Activated T-cell treated with anti-CD3 and anti-CD28 coated beads, Interleukin-2, amount 50 U/mL, for 24 hours (primary cell): ENCODE measurements at regions not wholly inside any gene's neighbourhood (a gene's known extent, or its start where the extent isn't known, plus 50 kb on each side); places are given as distances from the start of the nearest gene placed in this dataset.
"Not testable (repeated sequence)": the region's sequence is repeated elsewhere in the genome, so short reads cannot be mapped to it uniquely, and the experiment has no call there.

Experiments
- DNase-seq: peaks from one replicate; pipeline ENCODE4 v3.0.0-alpha.2; 2020
- H3K27ac Mint-ChIP-seq: 2 replicates; pipeline ENCODE4 v1.8.0; 2020; ENCODE audit warnings: mild to moderate bottlenecking, mixed read lengths
- H3K27me3 Mint-ChIP-seq: 2 replicates; pipeline ENCODE4 v1.8.0; 2020; ENCODE audit warnings: mixed read lengths
- H3K36me3 Mint-ChIP-seq: 2 replicates; pipeline ENCODE4 v1.8.0; 2020; ENCODE audit warnings: low read depth, mixed read lengths
- H3K4me1 Mint-ChIP-seq: 2 replicates; pipeline ENCODE4 v1.8.0; 2020; ENCODE audit warnings: low read depth, mixed read lengths
- H3K4me3 Mint-ChIP-seq: 2 replicates; pipeline ENCODE4 v1.8.0; 2020; ENCODE audit warnings: mild to moderate bottlenecking, moderate library complexity, mixed read lengths
- H3K9me3 Mint-ChIP-seq: 2 replicates; pipeline ENCODE4 v1.8.0; 2020; ENCODE audit warnings: mixed read lengths

GRCh38 chr2:137886083-137886831, 78.0 kb upstream of the HNMT start:
- no peak for DNase-seq

GRCh38 chr2:137888845-137889244, 75.4 kb upstream of the HNMT start:
- Mint-ChIP-seq H3K9me3 (no peaks in the 10 kb centered on the region), H3K27me3 (no peaks in the 10 kb centered on the region), H3K27ac (no peak overlapping the region), H3K4me3 (no peak overlapping the region), H3K4me1 (no peaks in the 10 kb centered on the region), H3K36me3 (no peaks in the 10 kb centered on the region)
- no peak for DNase-seq

More at GRCh38 chr2:137886083-137886831, 78.0 kb upstream of the HNMT start:
- Mint-ChIP-seq H3K4me1 (no peaks in the 10 kb centered on the region), H3K4me3 (no peak overlapping the region), H3K27ac (no peak overlapping the region), H3K27me3 (peaks cover 3% of the 10 kb centered on the region), H3K9me3 (no peaks in the 10 kb centered on the region), H3K36me3 (no peaks in the 10 kb centered on the region)

GRCh38 chr2:137892739-137893138, 71.5 kb upstream of the HNMT start:
- H3K4me1 Mint-ChIP-seq, result no peaks in the 10 kb centered on the region
- no peaks in the 10 kb centered on the region for H3K9me3 Mint-ChIP-seq
- no peaks in the 10 kb centered on the region for H3K27me3 Mint-ChIP-seq
- H3K4me3 Mint-ChIP-seq, result no peak overlapping the region
- no peak overlapping the region for H3K27ac Mint-ChIP-seq
- no peaks in the 10 kb centered on the region for H3K36me3 Mint-ChIP-seq
- DNase-seq, result no peak

- H3K9me3 Mint-ChIP-seq, result no peaks in the 10 kb centered on the region
- H3K4me3 Mint-ChIP-seq, result no peak overlapping the region
- H3K4me1 Mint-ChIP-seq, result no peaks in the 10 kb centered on the region
- no peaks in the 10 kb centered on the region for H3K36me3 Mint-ChIP-seq
- H3K27ac Mint-ChIP-seq, result no peak overlapping the region
- DNase-seq, result no peak
- H3K27me3 Mint-ChIP-seq, result no peaks in the 10 kb centered on the region
These were observed 71.1 kb upstream of the HNMT start for GRCh38 chr2:137893145-137893544.

GRCh38 chr2:137896467-137896866, 67.8 kb upstream of the HNMT start:
- H3K27me3 Mint-ChIP-seq, result peaks cover 7% of the 10 kb centered on the region
- DNase-seq, result no peak
- no peak overlapping the region for H3K27ac Mint-ChIP-seq
- no peaks in the 10 kb centered on the region for H3K4me1 Mint-ChIP-seq
- H3K9me3 Mint-ChIP-seq, result no peaks in the 10 kb centered on the region
- H3K4me3 Mint-ChIP-seq, result no peak overlapping the region
- no peaks in the 10 kb centered on the region for H3K36me3 Mint-ChIP-seq

- Mint-ChIP-seq H3K4me1 (no peaks in the 10 kb centered on the region), H3K27me3 (peaks cover 7% of the 10 kb centered on the region)
These were observed 67.2 kb upstream of the HNMT start for GRCh38 chr2:137897082-137897481.

GRCh38 chr2:137900421-137901141, 63.7 kb upstream of the HNMT start:
- no peak overlapping the region for H3K27ac Mint-ChIP-seq
- H3K27me3 Mint-ChIP-seq, result peaks cover 7% of the 10 kb centered on the region
- H3K36me3 Mint-ChIP-seq, result no peaks in the 10 kb centered on the region
- DNase-seq, result no peak
- H3K4me3 Mint-ChIP-seq, result no peak overlapping the region
- no peaks in the 10 kb centered on the region for H3K9me3 Mint-ChIP-seq
- no peaks in the 10 kb centered on the region for H3K4me1 Mint-ChIP-seq

More at GRCh38 chr2:137897082-137897481, 67.2 kb upstream of the HNMT start:
- Mint-ChIP-seq H3K36me3 (no peaks in the 10 kb centered on the region), H3K27ac (no peak overlapping the region), H3K9me3 (no peaks in the 10 kb centered on the region), H3K4me3 (no peak overlapping the region)
- no peak for DNase-seq

GRCh38 chr2:137910641-137911040, 53.6 kb upstream of the HNMT start:
- Mint-ChIP-seq H3K4me1 (no peaks in the 10 kb centered on the region), H3K4me3 (no peak overlapping the region), H3K9me3 (no peaks in the 10 kb centered on the region), H3K27me3 (peaks cover 9% of the 10 kb centered on the region), H3K36me3 (no peaks in the 10 kb centered on the region), H3K27ac (no peak overlapping the region)
- DNase-seq, result no peak

- Mint-ChIP-seq H3K4me3 (no peak overlapping the region), H3K27me3 (peaks cover 9% of the 10 kb centered on the region), H3K4me1 (no peaks in the 10 kb centered on the region), H3K36me3 (no peaks in the 10 kb centered on the region), H3K27ac (no peak overlapping the region), H3K9me3 (no peaks in the 10 kb centered on the region)
- DNase-seq, result no peak
These were observed 51.9 kb upstream of the HNMT start for GRCh38 chr2:137912371-137912770.

GRCh38 chr2:137913169-137913568, 51.1 kb upstream of the HNMT start:
- Mint-ChIP-seq H3K4me1 (no peaks in the 10 kb centered on the region), H3K36me3 (no peaks in the 10 kb centered on the region), H3K27me3 (peaks cover 9% of the 10 kb centered on the region), H3K27ac (no peak overlapping the region), H3K9me3 (no peaks in the 10 kb centered on the region), H3K4me3 (no peak overlapping the region)
- DNase-seq, result no peak

GRCh38 chr2:137913648-137914047, 50.6 kb upstream of the HNMT start:
- not testable (repeated sequence) for H3K4me1 Mint-ChIP-seq, H3K27me3 Mint-ChIP-seq, DNase-seq, H3K9me3 Mint-ChIP-seq, H3K27ac Mint-ChIP-seq, H3K4me3 Mint-ChIP-seq, H3K36me3 Mint-ChIP-seq
